Left renal pelvis (tissue), 4 donors: ENCODE measurements at regions not wholly inside any gene's neighbourhood (a gene's known extent, or its start where the extent isn't known, plus 50 kb on each side); places are given as distances from the start of the nearest gene placed in this dataset.
"Not testable (repeated sequence)": the region's sequence is repeated elsewhere in the genome, so short reads cannot be mapped to it uniquely, and the experiment has no call there.

ENCODE experiments used
- DNase-seq, 4 donors: peaks; one replicate each; pipeline ENCODE4 v3.0.0-alpha.2; 2013; ENCODE audit warnings: low read depth in 4 of 4, low spot score in 3 of 4

DNA sequence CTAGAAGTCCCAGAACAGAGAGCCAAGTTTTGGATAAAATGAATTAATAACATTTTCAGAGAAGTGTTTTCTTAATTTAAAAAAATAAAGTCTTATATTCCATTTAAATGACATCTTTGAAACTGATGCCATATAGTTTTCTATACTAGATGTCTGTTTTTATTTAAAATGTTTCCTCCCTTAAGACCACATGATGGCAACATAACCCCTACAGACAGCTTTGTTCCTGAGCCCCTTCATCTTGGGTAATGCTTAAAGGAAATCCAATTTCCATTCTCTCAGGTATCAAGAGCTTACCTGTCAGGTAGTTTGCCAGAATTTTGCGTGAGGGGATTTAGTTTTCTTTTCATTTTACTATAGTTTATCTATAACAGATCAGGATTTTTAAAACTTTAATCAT lies 181.4 kb upstream of the UGT8 start:
- DNase-seq = no peak

GRCh38 chr4:114420069-114420468 lies 178.5 kb upstream of the UGT8 start:
- DNase-seq = no peak

DNA sequence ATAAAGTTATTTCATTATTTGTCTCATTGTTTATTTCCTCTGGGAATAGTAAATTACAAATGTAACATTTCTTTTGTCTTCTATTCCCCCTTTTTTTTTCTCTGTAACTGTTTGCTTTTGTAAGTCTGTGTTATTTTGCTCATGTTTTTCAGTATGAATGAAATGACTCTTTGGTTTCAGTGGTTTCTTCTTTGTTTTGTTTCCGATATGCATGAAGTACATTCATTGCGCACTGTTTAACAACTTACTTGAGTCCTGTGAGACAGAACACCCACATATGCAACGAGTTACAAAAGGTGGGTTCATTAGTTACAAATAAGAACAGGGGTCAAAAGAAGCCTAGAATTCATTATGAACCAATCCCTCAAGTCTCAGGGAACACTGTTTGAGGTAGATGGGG lies 175.0 kb upstream of the UGT8 start:
- DNase-seq = no peak

DNA sequence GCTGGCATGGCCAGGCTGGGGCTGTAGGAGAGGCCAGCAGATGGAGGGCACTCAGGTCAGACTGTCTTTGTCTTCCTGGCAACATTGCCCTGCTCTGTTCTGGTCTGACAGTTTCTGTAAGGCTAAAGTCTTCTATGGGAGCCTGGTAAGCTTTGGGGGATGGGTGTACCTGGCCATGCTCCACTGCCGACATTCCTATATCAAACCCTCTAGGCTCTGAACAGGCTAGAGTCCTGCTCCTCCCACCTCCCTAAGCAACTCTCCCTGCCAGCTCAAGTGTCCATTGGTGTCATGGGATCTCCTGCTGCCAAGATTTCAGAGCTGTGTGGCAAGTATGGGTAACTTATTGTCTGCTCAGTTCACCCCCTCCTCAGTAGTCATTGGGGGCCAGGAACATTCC lies 163.5 kb upstream of the UGT8 start:
- DNase-seq = no peak

- no peak for DNase-seq
These were observed 155.8 kb upstream of the UGT8 start for GRCh38 chr4:114442856-114443255.

DNA sequence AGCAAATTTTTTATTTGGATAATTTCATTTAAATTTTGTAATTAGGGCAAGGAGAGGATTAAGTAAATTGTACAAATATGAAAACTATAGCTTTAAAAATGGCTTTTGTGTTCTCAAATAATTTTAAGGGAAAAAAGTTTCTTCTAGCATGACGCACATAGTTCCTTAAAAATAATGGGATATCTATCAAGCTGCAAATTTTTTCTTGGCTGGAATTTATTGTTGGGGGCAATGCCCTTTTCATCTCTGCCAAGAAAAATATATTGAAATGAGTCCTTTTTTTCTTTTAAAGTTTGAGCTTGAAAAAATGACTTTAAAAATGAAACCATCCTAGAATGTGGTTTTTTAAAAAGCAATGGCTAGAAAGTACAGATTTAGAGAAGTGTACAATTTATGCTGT lies 154.4 kb upstream of the UGT8 start:
- no peak for DNase-seq

DNA sequence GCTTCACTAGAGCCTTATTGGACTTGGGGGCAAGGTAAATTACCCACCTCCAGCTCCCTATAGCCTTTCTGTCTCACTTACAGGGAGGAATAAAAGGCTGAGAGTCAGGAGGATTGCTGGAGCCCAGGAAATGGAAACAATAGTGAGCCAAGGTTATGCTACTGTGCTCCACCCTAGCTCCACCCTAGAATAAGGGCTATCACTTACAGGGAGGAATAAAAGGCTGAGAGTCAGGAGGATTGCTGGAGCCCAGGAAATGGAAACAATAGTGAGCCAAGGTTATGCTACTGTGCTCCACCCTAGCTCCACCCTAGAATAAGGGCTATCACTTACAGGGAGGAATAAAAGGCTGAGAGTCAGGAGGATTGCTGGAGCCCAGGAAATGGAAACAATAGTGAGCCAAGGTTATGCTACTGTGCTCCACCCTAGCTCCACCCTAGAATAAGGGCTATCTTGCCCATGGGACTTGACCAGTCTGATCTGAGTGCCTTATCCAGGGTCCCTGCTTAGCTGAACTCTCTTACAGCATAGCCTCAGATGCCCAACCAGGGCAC lies 150.6 kb upstream of the UGT8 start:
- not testable (repeated sequence) for DNase-seq

GRCh38 chr4:114458728-114459127 lies 139.9 kb upstream of the UGT8 start:
- DNase-seq = no peak

GRCh38 chr4:114464726-114465272 lies 133.8 kb upstream of the UGT8 start:
- no peak for DNase-seq

- DNase-seq = no peak
These were observed 132.8 kb upstream of the UGT8 start for GRCh38 chr4:114465766-114466165.

DNA sequence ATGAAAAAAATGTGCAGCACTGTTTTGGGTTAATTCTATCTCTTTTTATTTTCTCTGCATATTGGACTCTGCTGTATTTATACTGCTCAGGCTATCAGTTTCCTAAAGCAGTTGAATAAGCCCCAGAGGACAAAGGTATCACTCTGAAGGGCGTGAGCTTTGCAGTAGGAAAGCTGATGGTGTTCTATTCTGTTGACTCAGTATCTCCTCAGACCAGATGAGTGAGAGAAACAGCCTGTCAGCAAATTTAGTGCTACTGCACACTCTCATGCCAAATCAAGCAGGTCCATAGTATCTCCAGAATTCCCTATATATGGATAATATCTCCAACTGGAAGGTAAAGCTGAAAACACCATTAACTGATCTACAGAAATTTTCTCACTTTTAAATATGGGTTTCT lies 132.3 kb upstream of the UGT8 start:
- DNase-seq = no peak

- DNase-seq = no peak
These were observed 126.2 kb upstream of the UGT8 start for GRCh38 chr4:114472269-114473032.

DNA sequence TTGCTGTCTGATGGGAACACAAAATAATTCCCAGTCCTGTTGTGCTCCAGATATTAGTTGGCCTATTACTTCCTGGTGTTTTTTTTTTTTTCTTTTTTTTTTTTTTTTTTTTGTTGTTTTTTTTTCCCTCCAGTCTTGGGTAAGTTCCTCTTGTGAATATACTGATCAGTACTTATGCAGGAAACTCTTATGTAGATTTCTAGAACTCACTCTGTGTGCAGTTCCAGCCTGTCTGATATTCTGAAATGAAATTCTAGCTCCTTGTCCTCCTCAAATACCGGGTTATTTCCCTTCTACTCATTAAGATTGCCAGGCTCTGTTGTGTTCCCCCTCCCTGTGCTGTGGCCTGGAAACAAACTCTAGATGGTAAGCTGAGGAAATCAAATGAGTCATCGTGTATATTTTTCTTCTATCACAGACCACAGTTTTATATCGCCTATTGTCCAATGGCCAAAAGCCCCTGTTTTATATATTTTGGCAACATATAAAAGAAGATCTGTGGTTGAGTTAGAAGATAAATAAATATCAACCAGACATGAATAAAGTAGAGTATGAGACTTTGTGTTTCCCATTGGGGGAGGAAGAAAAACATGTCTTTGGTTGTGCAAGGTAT lies 124.3 kb upstream of the UGT8 start:
- DNase-seq = no peak

GRCh38 chr4:114476310-114476709 lies 122.3 kb upstream of the UGT8 start:
- no peak for DNase-seq

GRCh38 chr4:114479595-114479994 lies 119.0 kb upstream of the UGT8 start:
- no peak for DNase-seq

GRCh38 chr4:114481856-114482255 lies 116.8 kb upstream of the UGT8 start:
- DNase-seq = no peak

GRCh38 chr4:114487101-114487500 lies 111.5 kb upstream of the UGT8 start:
- no peak for DNase-seq

DNA sequence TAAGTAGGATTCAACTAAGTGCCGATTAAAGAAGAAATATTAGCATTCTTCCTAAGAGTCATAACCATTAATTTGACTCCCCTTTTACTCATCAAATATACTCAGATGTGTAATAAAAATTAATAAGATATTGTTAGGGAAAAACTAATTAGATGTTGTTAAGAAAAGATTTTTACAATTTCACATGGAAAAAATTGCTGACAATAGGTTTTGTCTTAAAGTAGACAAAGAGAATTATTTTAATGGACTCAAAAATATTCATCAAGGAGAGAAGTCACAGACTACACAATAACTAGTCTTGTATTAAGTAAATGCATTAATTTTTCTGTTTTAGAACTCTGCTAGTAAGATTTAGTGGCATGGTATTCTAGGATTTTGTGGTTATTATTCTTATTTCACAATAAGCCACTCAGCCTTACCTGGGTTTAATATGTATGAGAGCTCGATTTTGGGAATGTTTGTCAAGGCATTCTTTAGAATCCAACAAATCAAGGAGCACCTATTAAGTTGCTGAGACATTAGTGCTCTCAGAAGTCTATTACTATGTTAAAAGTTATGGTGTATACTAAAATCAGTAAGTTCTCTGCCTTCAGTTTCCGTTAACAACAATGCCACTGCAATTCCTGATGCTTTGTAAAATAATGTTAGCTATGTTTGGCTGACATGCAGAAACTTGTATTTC lies 110.2 kb upstream of the UGT8 start:
- DNase-seq = no peak

GRCh38 chr4:114494246-114494803 lies 104.3 kb upstream of the UGT8 start:
- no peak for DNase-seq

GRCh38 chr4:114495471-114495928 lies 103.1 kb upstream of the UGT8 start:
- no peak for DNase-seq

DNA sequence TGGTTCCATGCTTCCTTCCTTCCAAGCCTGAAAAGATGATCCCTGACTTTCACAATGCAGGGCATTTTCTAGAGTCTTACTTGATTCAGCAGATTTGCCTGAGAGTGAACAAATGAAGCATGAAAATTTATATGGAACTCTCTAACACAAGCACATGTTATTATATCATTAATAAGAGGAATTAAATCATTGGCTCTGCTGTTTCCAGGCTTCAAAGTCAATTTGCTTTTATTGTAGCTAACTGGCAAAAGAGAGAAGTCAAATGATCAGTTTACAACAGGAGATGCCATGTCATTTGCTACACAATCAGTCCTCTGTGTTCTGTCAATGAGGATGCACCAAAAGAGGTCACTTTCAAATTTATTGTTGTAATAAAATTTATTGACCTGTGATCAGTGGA lies 101.5 kb upstream of the UGT8 start:
- DNase-seq = no peak
